ENCODE measurements at regions not wholly inside any gene's neighbourhood (a gene's known extent, or its start where the extent isn't known, plus 50 kb on each side); places are given as distances from the start of the nearest gene placed in this dataset.

DNA sequence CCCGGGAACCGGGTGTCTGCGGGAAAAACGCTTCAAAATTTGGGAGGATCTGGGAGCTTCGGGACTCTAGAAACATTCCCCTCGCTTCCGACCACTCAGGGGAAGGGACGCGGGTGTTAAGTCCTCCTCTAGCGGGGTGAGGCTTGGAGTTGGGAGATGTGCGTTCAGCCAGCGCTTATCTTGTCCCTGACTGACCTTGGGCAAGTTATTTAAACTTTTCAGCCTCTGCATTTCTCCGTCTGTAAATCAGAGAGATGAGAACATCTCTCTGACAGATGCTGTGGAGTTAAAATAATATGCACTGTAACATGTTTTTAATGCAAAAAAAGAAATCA is 76.9 kb upstream of the ANO4 start:
- DNase-seq (ENCODE audit: low spot score): no peak
- TF ChIP-seq, protein P1, sequence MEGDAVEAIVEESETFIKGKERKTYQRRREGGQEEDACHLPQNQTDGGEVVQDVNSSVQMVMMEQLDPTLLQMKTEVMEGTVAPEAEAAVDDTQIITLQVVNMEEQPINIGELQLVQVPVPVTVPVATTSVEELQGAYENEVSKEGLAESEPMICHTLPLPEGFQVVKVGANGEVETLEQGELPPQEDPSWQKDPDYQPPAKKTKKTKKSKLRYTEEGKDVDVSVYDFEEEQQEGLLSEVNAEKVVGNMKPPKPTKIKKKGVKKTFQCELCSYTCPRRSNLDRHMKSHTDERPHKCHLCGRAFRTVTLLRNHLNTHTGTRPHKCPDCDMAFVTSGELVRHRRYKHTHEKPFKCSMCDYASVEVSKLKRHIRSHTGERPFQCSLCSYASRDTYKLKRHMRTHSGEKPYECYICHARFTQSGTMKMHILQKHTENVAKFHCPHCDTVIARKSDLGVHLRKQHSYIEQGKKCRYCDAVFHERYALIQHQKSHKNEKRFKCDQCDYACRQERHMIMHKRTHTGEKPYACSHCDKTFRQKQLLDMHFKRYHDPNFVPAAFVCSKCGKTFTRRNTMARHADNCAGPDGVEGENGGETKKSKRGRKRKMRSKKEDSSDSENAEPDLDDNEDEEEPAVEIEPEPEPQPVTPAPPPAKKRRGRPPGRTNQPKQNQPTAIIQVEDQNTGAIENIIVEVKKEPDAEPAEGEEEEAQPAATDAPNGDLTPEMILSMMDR (IDR thresholded peaks at IDR 0.05; ENCODE audit: extremely low read depth, missing control alignments): no peak

DNA sequence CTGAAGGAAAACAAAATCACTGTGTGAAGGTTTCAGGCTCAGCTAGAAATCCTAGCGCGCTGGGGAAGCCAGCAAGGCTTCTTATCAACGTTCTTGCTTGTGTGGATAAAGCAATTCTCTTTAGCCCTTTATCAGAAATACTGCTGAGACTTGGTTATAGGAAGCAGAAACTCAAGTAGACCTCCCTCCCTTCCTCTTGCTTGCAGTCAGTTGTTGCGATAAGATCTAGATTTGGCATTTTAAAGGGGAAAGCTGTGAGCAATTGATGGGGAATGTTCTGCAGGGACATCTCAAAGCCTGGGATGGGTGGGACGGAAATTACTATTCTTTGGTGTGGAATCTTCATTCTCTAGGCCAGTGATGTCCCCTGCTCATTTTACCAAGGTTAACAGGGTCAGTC is 76.4 kb upstream of the ANO4 start:
- DNase-seq (ENCODE audit: low spot score): no peak

DNA sequence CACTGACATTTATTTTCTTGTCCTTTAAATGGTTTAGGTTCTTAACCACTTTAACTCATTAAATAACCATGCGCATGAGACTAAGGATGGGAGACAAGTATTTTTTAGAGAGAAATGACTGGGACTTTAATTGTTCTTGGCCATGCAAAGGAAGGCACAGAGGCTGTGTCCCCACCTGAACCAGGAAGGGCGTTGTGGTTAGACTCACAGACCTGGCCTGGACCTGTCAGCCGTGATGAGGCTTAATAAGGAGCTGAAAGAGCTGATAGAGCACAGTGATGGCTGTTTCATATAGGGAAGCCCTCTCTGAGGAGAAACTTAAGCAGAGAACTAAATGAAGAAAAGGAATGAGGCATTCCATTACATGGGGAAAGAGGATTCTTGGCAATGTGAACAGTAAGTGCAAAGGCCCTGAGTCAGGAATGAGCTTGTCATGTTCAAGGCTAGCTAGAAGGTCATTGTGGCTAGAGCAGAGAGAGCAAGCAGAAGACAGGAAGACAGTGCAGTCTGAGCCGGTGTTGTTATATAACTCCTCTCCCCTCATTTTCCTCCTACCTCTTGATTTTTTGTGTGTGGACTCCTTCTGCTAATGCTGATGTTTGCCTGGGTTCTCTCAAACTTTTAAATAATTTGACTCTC is 74.4 kb upstream of the ANO4 start:
- no peak for DNase-seq (ENCODE audit: low spot score)

More for the DNA sequence above, 76.4 kb upstream of the ANO4 start:
- TF ChIP-seq, protein P1 (IDR thresholded peaks at IDR 0.05; ENCODE audit: extremely low read depth, missing control alignments): no peak

DNA sequence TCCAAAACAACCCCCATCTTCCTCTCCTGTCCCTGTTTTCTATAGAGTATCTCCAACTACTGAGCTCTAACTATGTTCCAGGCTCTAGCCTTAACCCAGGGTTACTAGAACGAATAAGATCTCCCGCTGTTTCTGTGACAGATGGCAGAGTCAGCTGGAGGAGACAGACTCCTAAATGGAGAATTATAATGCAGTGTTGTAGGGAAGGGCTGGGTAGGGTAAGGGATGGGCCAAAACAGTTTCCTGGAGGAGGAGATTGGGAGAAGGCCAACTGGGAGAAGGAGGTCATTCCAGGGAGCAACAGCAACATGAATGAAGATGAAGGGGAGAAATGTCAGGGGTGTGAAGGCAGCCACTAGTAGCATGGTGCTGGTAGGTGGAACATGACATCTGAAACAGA is 73.4 kb upstream of the ANO4 start:
- TF ChIP-seq, protein P1 (IDR thresholded peaks at IDR 0.05; ENCODE audit: extremely low read depth, missing control alignments): no peak

More for the DNA sequence above, 74.4 kb upstream of the ANO4 start:
- TF ChIP-seq, protein P1 (IDR thresholded peaks at IDR 0.05; ENCODE audit: extremely low read depth, missing control alignments): no peak

DNA sequence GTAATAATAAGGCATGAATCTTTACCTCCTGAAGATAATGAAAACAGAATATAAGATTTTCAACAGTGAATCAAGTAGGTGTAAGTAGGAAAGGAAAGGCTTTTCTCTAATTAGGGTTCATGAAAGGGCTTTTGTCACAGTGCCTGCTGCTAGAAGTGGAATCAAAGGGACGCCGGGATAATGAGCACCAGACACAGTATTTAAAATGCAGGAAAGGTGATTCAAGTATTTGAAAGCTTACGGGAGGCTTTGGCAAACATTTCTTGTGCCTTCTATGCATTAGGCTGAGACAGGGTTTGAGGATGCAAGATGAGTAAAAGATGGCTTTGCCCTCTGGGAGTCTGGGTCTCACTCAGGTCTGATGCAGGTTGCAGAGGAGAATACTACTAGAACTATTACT is 70.5 kb upstream of the ANO4 start:
- TF ChIP-seq, protein P1 (IDR thresholded peaks at IDR 0.05; ENCODE audit: extremely low read depth, missing control alignments): no peak
- DNase-seq (ENCODE audit: low spot score): no peak

More for the DNA sequence above, 73.4 kb upstream of the ANO4 start:
- no peak for DNase-seq (ENCODE audit: low spot score)

DNA sequence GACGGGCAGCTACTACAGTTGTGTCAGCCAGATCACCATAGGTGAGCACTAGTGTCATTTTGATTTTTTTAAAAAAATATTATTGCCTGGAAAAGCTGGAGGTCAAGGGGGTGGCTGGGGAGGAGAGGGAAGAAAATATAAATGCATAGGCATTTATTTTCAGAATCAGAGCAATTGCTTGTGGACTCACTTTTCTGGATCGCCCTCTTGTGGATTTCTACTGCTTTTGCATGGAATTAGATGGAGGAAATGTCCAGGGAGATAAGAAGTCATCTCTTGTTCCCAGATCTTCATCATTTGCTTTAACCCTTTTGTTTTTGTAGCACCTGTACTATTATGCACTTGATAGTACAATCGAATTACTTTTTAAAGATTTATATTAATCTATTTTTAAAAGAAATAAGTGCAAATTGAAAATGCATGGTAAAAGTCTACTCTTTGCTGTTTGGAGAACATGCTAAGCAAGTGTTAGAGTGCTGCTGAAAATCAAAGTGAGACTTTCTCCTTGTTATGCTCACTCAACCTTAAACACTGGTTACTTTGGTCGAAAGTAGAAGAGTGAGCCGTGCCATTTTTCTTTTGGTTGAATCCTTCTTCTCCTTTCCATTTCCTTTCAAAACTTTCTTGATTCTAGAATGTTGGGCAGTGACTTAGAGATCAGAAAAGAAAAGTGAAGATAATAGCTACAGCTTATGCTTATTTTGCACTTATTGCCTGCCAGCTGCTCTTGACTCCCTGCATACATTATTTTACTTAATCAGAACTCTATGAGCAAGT is 60.6 kb upstream of the ANO4 start:
- DNase-seq (ENCODE audit: low spot score): no peak

DNA sequence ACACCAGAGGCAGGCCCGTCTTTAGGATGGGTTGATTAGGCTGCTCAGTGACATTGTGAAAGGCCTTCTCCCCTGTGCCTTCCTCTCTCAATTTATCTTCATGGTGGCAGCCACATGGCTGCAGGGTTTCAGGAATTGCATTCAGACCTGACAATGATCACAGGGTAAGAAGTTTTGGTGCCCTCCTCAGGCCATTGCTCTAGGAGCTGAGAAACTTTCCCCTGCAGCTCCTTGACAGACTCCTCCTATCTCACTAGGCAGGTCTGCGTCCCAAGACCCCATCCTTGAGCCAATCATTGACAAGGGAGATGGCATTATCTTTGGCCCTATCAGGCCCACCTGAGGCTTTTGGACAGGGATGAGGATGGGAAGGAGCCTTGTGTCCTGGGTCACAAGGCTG is 57.4 kb upstream of the ANO4 start:
- TF ChIP-seq, protein P1 (IDR thresholded peaks at IDR 0.05; ENCODE audit: extremely low read depth, missing control alignments): no peak
- no peak for DNase-seq (ENCODE audit: low spot score)

More for the DNA sequence above, 60.6 kb upstream of the ANO4 start:
- TF ChIP-seq, protein P1 (IDR thresholded peaks at IDR 0.05; ENCODE audit: extremely low read depth, missing control alignments): no peak
